Glutamatergic neuron (in vitro differentiated cells): ENCODE measurements at regions not wholly inside any gene's neighbourhood (a gene's known extent, or its start where the extent isn't known, plus 50 kb on each side); places are given as distances from the start of the nearest gene placed in this dataset.

Experiments used
- DNase-seq: peaks from one replicate; pipeline ENCODE4 v3.0.0; 2022
- H3K27ac Mint-ChIP-seq: one replicate; pipeline ENCODE4 v1.8.0; 2020; ENCODE audit warnings: mild to moderate bottlenecking, mixed read lengths, inconsistent platforms; ENCODE audit not compliant: unreplicated experiment
- H3K27me3 Mint-ChIP-seq: one replicate; pipeline ENCODE4 v1.8.0; 2020; ENCODE audit warnings: mild to moderate bottlenecking, moderate library complexity, mixed read lengths, inconsistent platforms; ENCODE audit not compliant: unreplicated experiment
- H3K36me3 Mint-ChIP-seq: one replicate; pipeline ENCODE4 v1.8.0; 2020; ENCODE audit warnings: mild to moderate bottlenecking, mixed read lengths, inconsistent platforms; ENCODE audit not compliant: unreplicated experiment
- H3K4me1 Mint-ChIP-seq: one replicate; pipeline ENCODE4 v1.8.0; 2020; ENCODE audit warnings: mild to moderate bottlenecking, low read depth, mixed read lengths, inconsistent platforms; ENCODE audit not compliant: unreplicated experiment
- H3K4me3 Mint-ChIP-seq: one replicate; pipeline ENCODE4 v1.8.0; 2020; ENCODE audit warnings: mild to moderate bottlenecking, mixed read lengths, inconsistent platforms; ENCODE audit not compliant: unreplicated experiment
- H3K9me3 Mint-ChIP-seq: one replicate; pipeline ENCODE4 v1.8.0; 2020; ENCODE audit warnings: mild to moderate bottlenecking, moderate library complexity, mixed read lengths, inconsistent platforms; ENCODE audit not compliant: unreplicated experiment
- CTCF ChIP-seq: fragments of 200-600 bp; sonication (generic); IDR thresholded peaks from one replicate; pipeline ENCODE4 v1.5.0; 2021; ENCODE audit not compliant: partially characterized antibody, unreplicated experiment

GRCh38 chr12:31804185-31804504, 75.3 kb upstream of the AMN1 start:
- no peak for TF ChIP-seq CTCF
- no peak overlapping the region for H3K4me3 Mint-ChIP-seq
- DNase-seq: no peak

GRCh38 chr12:31803306-31804184, 74.7 kb upstream of the AMN1 start:
- TF ChIP-seq CTCF: no peak
- Mint-ChIP-seq H3K27ac (no peak overlapping the region), H3K36me3 (no peaks in the 10 kb centered on the region), H3K4me3 (no peak overlapping the region), H3K9me3 (peaks cover 1% of the 10 kb centered on the region), H3K4me1 (no peaks in the 10 kb centered on the region), H3K27me3 (no peaks in the 10 kb centered on the region)
- no peak for DNase-seq

More at GRCh38 chr12:31804185-31804504, 75.3 kb upstream of the AMN1 start:
- Mint-ChIP-seq H3K27me3 (no peaks in the 10 kb centered on the region), H3K36me3 (no peaks in the 10 kb centered on the region), H3K4me1 (no peaks in the 10 kb centered on the region), H3K27ac (no peak overlapping the region), H3K9me3 (peaks cover 1% of the 10 kb centered on the region)

- Mint-ChIP-seq H3K4me3 (no peak overlapping the region), H3K27me3 (no peaks in the 10 kb centered on the region), H3K9me3 (peaks cover 1% of the 10 kb centered on the region), H3K36me3 (no peaks in the 10 kb centered on the region), H3K27ac (no peak overlapping the region), H3K4me1 (no peaks in the 10 kb centered on the region)
- TF ChIP-seq CTCF: no peak
- DNase-seq: no peak
Measured at GRCh38 chr12:31801872-31802271, 73.1 kb upstream of the AMN1 start.

- no peak overlapping the region for H3K4me3 Mint-ChIP-seq
- no peaks in the 10 kb centered on the region for H3K4me1 Mint-ChIP-seq
- DNase-seq: no peak
- H3K27ac Mint-ChIP-seq: no peak overlapping the region
- TF ChIP-seq CTCF: no peak
- peaks cover 3% of the 10 kb centered on the region for H3K9me3 Mint-ChIP-seq
- H3K36me3 Mint-ChIP-seq: no peaks in the 10 kb centered on the region
- H3K27me3 Mint-ChIP-seq: peaks cover 1% of the 10 kb centered on the region
Measured at GRCh38 chr12:31797230-31797872, 68.5 kb upstream of the AMN1 start.

- Mint-ChIP-seq H3K27me3 (peaks cover 1% of the 10 kb centered on the region), H3K9me3 (peaks cover 3% of the 10 kb centered on the region), H3K4me1 (no peaks in the 10 kb centered on the region), H3K27ac (no peak overlapping the region), H3K4me3 (no peak overlapping the region), H3K36me3 (no peaks in the 10 kb centered on the region)
- no peak for DNase-seq
- no peak for TF ChIP-seq CTCF
Measured at GRCh38 chr12:31796270-31796951, 67.6 kb upstream of the AMN1 start.
